Keratinocyte (primary cell): ENCODE measurements at regions not wholly inside any gene's neighbourhood (a gene's known extent, or its start where the extent isn't known, plus 50 kb on each side); places are given as distances from the start of the nearest gene placed in this dataset.

Source experiments
- DNase-seq: peaks from one replicate; pipeline ENCODE4 v3.0.0-alpha.2; 2011; ENCODE audit warnings: low read depth, missing footprints, low spot score
- FAIRE-seq: peaks from 2 replicates; lab custom pipeline; 2011; peaks lifted over from hg19 to GRCh38; lab: Jason Lieb, UNC
- H2AFZ ChIP-seq: 2 replicates; pipeline ENCODE4 v1.6.0; 2012; ENCODE audit warnings: low read length, control low read depth, inconsistent platforms; ENCODE audit not compliant: control insufficient read depth
- H3K27ac ChIP-seq: 2 replicates; pipeline ENCODE4 v1.5.1; 2011; ENCODE audit warnings: low read length; ENCODE audit not compliant: control insufficient read depth, insufficient read depth
- H3K27me3 ChIP-seq: 3 replicates; pipeline ENCODE4 v1.6.0; 2011; ENCODE audit warnings: low read length; ENCODE audit not compliant: control insufficient read depth, insufficient read depth; ENCODE audit errors: extremely low read depth
- H3K36me3 ChIP-seq, 2 experiments: 2 replicates in 1 of 2; 3 replicates in 1 of 2; pipeline ENCODE4 v1.5.1; 2011; ENCODE audit warnings: low read length in 2 of 2, mild to moderate bottlenecking in 1 of 2; ENCODE audit not compliant: control insufficient read depth in 2 of 2, insufficient read depth in 2 of 2; ENCODE audit errors: extremely low read depth in 1 of 2
- H3K4me1 ChIP-seq: 3 replicates; pipeline ENCODE4 v1.5.1; 2011; ENCODE audit warnings: low read length; ENCODE audit not compliant: control insufficient read depth, insufficient read depth; ENCODE audit errors: extremely low read depth
- H3K4me2 ChIP-seq: 3 replicates; pipeline ENCODE4 v1.6.0; 2011; ENCODE audit warnings: low read depth, low read length; ENCODE audit not compliant: control insufficient read depth, insufficient read depth; ENCODE audit errors: extremely low read depth
- H3K4me3 ChIP-seq, 3 experiments: fragments of 200-600 bp in 1 of 3; sonication (generic) in 1 of 3; 2 replicates in 2 of 3; 3 replicates in 1 of 3; pipeline ENCODE4 v1.5.1; 2011 to 2016; ENCODE audit warnings: low read length in 3 of 3, mild to moderate bottlenecking in 3 of 3, control low read depth in 2 of 3, inconsistent platforms in 1 of 3, low read depth in 1 of 3, mixed read lengths in 1 of 3, mixed run types in 1 of 3, moderate library complexity in 1 of 3; ENCODE audit not compliant: control insufficient read depth in 2 of 3, insufficient read depth in 2 of 3; ENCODE audit errors: extremely low read depth in 1 of 3
- H3K79me2 ChIP-seq: 2 replicates; pipeline ENCODE4 v1.6.0; 2012; ENCODE audit warnings: low read length; ENCODE audit not compliant: control insufficient read depth, insufficient read depth
- H3K9ac ChIP-seq: 3 replicates; pipeline ENCODE4 v1.6.0; 2011; ENCODE audit warnings: low read length; ENCODE audit not compliant: control insufficient read depth, insufficient read depth; ENCODE audit errors: extremely low read depth
- H3K9me1 ChIP-seq: 3 replicates; pipeline ENCODE4 v1.6.0; 2011; ENCODE audit warnings: low read length; ENCODE audit not compliant: control insufficient read depth, insufficient read depth; ENCODE audit errors: extremely low read depth
- H3K9me3 ChIP-seq: 2 replicates; pipeline ENCODE4 v1.5.1; 2012; ENCODE audit warnings: low read depth, low read length; ENCODE audit not compliant: control insufficient read depth
- H4K20me1 ChIP-seq: 3 replicates; pipeline ENCODE4 v1.6.0; 2011; ENCODE audit warnings: low read length; ENCODE audit not compliant: control insufficient read depth, insufficient read depth; ENCODE audit errors: extremely low read depth
- EZH2 ChIP-seq: IDR thresholded peaks from one replicate; pipeline ENCODE4 v1.6.1; 2012; ENCODE audit warnings: inconsistent platforms, mild to moderate bottlenecking, low read length, moderate library complexity
- dilution Hi-C: fragments of 300-500 bp; cut with MboI; formaldehyde crosslinking; loops from one replicate; pipeline ENCODE4 v1.7.0; 2020; ENCODE audit warnings: low sequenced_read_pairs; ENCODE audit not compliant: extremely low pct_ligation_motif_present
- TF ChIP-seq, protein P1 (sequence below), 3 experiments: IDR thresholded peaks in 1 of 3; conservative IDR thresholded peaks in 1 of 3; optimal IDR thresholded peaks in 1 of 3; 2 replicates in 2 of 3; 3 replicates in 1 of 3; pipeline versions ENCODE3 to v1.5.1; 2011; ENCODE audit warnings: low read length in 3 of 3, mild to moderate bottlenecking in 3 of 3, moderate library complexity in 2 of 3, control low read depth in 1 of 3, inconsistent platforms in 1 of 3; ENCODE audit not compliant: insufficient read depth in 2 of 3; ENCODE audit errors: extremely low read depth in 1 of 3

DNA sequence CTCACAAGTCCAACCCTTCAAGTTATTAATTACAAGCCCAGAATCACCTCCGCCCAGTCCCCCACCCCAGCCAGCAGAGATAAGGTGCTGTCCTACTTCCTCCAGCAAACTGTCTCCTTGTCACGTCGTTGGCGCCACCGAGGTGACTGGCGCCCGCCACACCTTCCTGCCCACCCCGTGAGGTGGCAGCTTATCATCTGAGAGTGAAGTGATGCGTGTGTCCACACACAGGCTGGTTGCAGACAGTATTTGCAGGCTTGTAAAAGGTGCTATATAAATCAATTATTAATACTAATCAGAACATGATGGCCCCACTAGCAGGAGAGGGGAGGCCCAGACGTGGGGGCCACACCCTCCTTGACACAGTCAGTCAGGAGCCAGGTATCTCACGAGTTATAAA, 786.6 kb upstream of the TBX3 start:
- no peak overlapping the region for H2AFZ ChIP-seq
- dilution Hi-C loops = no loop called here
- TF ChIP-seq, protein P1, sequence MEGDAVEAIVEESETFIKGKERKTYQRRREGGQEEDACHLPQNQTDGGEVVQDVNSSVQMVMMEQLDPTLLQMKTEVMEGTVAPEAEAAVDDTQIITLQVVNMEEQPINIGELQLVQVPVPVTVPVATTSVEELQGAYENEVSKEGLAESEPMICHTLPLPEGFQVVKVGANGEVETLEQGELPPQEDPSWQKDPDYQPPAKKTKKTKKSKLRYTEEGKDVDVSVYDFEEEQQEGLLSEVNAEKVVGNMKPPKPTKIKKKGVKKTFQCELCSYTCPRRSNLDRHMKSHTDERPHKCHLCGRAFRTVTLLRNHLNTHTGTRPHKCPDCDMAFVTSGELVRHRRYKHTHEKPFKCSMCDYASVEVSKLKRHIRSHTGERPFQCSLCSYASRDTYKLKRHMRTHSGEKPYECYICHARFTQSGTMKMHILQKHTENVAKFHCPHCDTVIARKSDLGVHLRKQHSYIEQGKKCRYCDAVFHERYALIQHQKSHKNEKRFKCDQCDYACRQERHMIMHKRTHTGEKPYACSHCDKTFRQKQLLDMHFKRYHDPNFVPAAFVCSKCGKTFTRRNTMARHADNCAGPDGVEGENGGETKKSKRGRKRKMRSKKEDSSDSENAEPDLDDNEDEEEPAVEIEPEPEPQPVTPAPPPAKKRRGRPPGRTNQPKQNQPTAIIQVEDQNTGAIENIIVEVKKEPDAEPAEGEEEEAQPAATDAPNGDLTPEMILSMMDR (optimal IDR thresholded peaks at IDR 0.05 in 1 of 3, IDR thresholded peaks at IDR 0.05 in 1 of 3, conservative IDR thresholded peaks at IDR 0.05 in 1 of 3; ENCODE audit: extremely low read depth in 1 of 3, insufficient read depth in 2 of 3, low read length in 3 of 3) = no peak
- TF ChIP-seq EZH2 = no peak
- H3K27me3 ChIP-seq = no peaks in the 10 kb centered on the region
- H3K4me3 ChIP-seq = no peak overlapping the region
- H3K36me3 ChIP-seq = no peaks in the 10 kb centered on the region
- no peaks in the 10 kb centered on the region for H4K20me1 ChIP-seq
- no peaks in the 10 kb centered on the region for H3K9me1 ChIP-seq
- no peaks in the 10 kb centered on the region for H3K79me2 ChIP-seq
- no peak overlapping the region for H3K27ac ChIP-seq
- H3K4me1 ChIP-seq = no peaks in the 10 kb centered on the region
- FAIRE-seq = no peak
- DNase-seq = no peak
- H3K4me2 ChIP-seq = no peak overlapping the region
- no peaks in the 10 kb centered on the region for H3K9me3 ChIP-seq
- no peak overlapping the region for H3K9ac ChIP-seq

DNA sequence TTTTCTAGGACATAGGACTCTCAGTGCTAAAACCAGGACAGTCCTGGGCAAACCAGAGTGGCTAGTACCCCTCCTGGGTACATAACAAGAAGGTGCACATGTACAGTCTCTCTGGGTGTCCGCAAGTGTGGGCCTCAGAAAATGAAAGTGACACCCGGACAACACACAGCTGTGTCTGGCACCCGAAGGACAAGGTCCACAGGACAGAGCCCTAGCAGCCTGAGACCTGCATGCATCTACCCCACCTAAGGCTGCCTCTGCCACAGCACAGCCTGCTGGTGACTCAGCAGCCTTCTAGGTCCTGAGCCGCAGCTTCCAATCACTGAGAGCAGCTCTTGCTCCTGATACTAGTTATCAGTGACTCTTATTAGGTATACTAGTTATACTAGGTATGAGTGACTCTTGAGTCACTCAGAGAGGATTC, 784.1 kb upstream of the TBX3 start:
- TF ChIP-seq EZH2 = no peak
- TF ChIP-seq, protein P1 (optimal IDR thresholded peaks at IDR 0.05 in 1 of 3, IDR thresholded peaks at IDR 0.05 in 1 of 3, conservative IDR thresholded peaks at IDR 0.05 in 1 of 3; ENCODE audit: extremely low read depth in 1 of 3, insufficient read depth in 2 of 3, low read length in 3 of 3) = peak; percentile 8 to 66 (median 11)
- Histone ChIP-seq H2AFZ (no peak overlapping the region), H3K27me3 (no peaks in the 10 kb centered on the region), H3K27ac (no peak overlapping the region), H3K4me3 (no peak overlapping the region), H3K4me2 (no peak overlapping the region), H3K9ac (no peak overlapping the region), H3K9me3 (no peaks in the 10 kb centered on the region), H3K79me2 (no peaks in the 10 kb centered on the region), H3K9me1 (no peaks in the 10 kb centered on the region), H3K36me3 (no peaks in the 10 kb centered on the region), H4K20me1 (no peaks in the 10 kb centered on the region), H3K4me1 (peaks cover 5% of the 10 kb centered on the region)
- DNase-seq (no peak), FAIRE-seq (no peak)
- dilution Hi-C loops = no loop called here
